Activated CD4-positive, alpha-beta T cell treated with anti-CD3 and anti-CD28 coated beads, Interleukin-2, amount 50 U/mL, for 16 hours (primary cell): ENCODE measurements at regions not wholly inside any gene's neighbourhood (a gene's known extent, or its start where the extent isn't known, plus 50 kb on each side); places are given as distances from the start of the nearest gene placed in this dataset.

ENCODE experiments used
- DNase-seq: peaks from one replicate; pipeline ENCODE4 v3.0.0-alpha.2; 2020

GRCh38 chr4:135207531-135207930 lies 1005.9 kb upstream of the PABPC4L start:
- no peak for DNase-seq

- no peak for DNase-seq
Observed at GRCh38 chr4:135204311-135204710, 1002.7 kb upstream of the PABPC4L start.

GRCh38 chr4:135201081-135201480 lies 999.5 kb upstream of the PABPC4L start:
- no peak for DNase-seq

- no peak for DNase-seq
Observed at GRCh38 chr4:135197641-135198040, 996.1 kb upstream of the PABPC4L start.

- no peak for DNase-seq
Observed at GRCh38 chr4:135194477-135194876, 992.9 kb upstream of the PABPC4L start.

GRCh38 chr4:135192751-135193535 lies 991.4 kb upstream of the PABPC4L start:
- no peak for DNase-seq

GRCh38 chr4:135191596-135191995 lies 990.0 kb upstream of the PABPC4L start:
- DNase-seq, result no peak

- DNase-seq, result no peak
Observed at GRCh38 chr4:135186002-135186401, 984.4 kb upstream of the PABPC4L start.

- no peak for DNase-seq
Observed at GRCh38 chr4:135185256-135185655, 983.7 kb upstream of the PABPC4L start.

GRCh38 chr4:135184715-135185114 lies 983.1 kb upstream of the PABPC4L start:
- DNase-seq, result no peak

GRCh38 chr4:135177321-135177720 lies 975.7 kb upstream of the PABPC4L start:
- no peak for DNase-seq

GRCh38 chr4:135166661-135167060 lies 965.1 kb upstream of the PABPC4L start:
- DNase-seq, result no peak

- DNase-seq, result no peak
Observed at GRCh38 chr4:135164601-135165000, 963.0 kb upstream of the PABPC4L start.

- DNase-seq, result no peak
Observed at GRCh38 chr4:135144498-135144897, 942.9 kb upstream of the PABPC4L start.

GRCh38 chr4:135124196-135124595 lies 922.6 kb upstream of the PABPC4L start:
- DNase-seq, result no peak

- no peak for DNase-seq
Observed at GRCh38 chr4:135123632-135124031, 922.0 kb upstream of the PABPC4L start.

- DNase-seq, result no peak
Observed at GRCh38 chr4:135122457-135122856, 920.9 kb upstream of the PABPC4L start.

- no peak for DNase-seq
Observed at GRCh38 chr4:135120195-135120594, 918.6 kb upstream of the PABPC4L start.

GRCh38 chr4:135114079-135114478 lies 912.5 kb upstream of the PABPC4L start:
- DNase-seq, result no peak

GRCh38 chr4:135098061-135098460 lies 896.5 kb upstream of the PABPC4L start:
- no peak for DNase-seq

GRCh38 chr4:135073389-135073788 lies 871.8 kb upstream of the PABPC4L start:
- no peak for DNase-seq

GRCh38 chr4:135072553-135072952 lies 871.0 kb upstream of the PABPC4L start:
- DNase-seq, result no peak

GRCh38 chr4:135065366-135065765 lies 863.8 kb upstream of the PABPC4L start:
- DNase-seq, result no peak

GRCh38 chr4:135050086-135050717 lies 848.6 kb upstream of the PABPC4L start:
- no peak for DNase-seq

GRCh38 chr4:135032670-135033069 lies 831.1 kb upstream of the PABPC4L start:
- no peak for DNase-seq
